MCF 10A (cell line): ENCODE measurements at regions not wholly inside any gene's neighbourhood (a gene's known extent, or its start where the extent isn't known, plus 50 kb on each side); places are given as distances from the start of the nearest gene placed in this dataset.

Experiments
- BruUV-seq: library from RNA; stranded (reverse); fragments of 400-500 nt; replicated peaks from 2 replicates; lab custom pipeline; 2021; lab: Mats Ljungman, UMichigan
- CTCF ChIA-PET: fragments of 300-600 bp; sonication (Branson Sonifier 250); formaldehyde crosslinking; extraction: SDS; loops from one replicate; lab custom pipeline; 2021; ENCODE audit warnings: antibody characterized with exemption, inconsistent platforms; lab: Yijun Ruan, JAX
- POLR2A ChIA-PET: fragments of 300-600, 350-650 bp; sonication (Branson Sonifier 250); formaldehyde crosslinking; extraction: SDS; loops from one replicate; lab custom pipeline; 2020; ENCODE audit warnings: antibody characterized with exemption, inconsistent platforms; lab: Yijun Ruan, JAX
- DNase-seq: peaks from one replicate; pipeline ENCODE4 v3.0.0-alpha.2; 2018; ENCODE audit not compliant: unreplicated experiment
- H3K27ac Mint-ChIP-seq: one replicate; pipeline ENCODE4 v1.8.0; 2022; ENCODE audit warnings: mild to moderate bottlenecking, low read depth, mixed read lengths; ENCODE audit not compliant: unreplicated experiment
- H3K27me3 Mint-ChIP-seq: one replicate; pipeline ENCODE4 v1.8.0; 2022; ENCODE audit warnings: mixed read lengths; ENCODE audit not compliant: insufficient read depth, unreplicated experiment
- H3K36me3 Mint-ChIP-seq: one replicate; pipeline ENCODE4 v1.8.0; 2022; ENCODE audit warnings: mild to moderate bottlenecking, moderate library complexity, mixed read lengths; ENCODE audit not compliant: insufficient read depth, unreplicated experiment
- H3K4me1 Mint-ChIP-seq: one replicate; pipeline ENCODE4 v1.8.0; 2022; ENCODE audit warnings: mixed read lengths; ENCODE audit not compliant: insufficient read depth, unreplicated experiment
- H3K4me3 Mint-ChIP-seq: one replicate; pipeline ENCODE4 v1.8.0; 2022; ENCODE audit warnings: mild to moderate bottlenecking, moderate library complexity, mixed read lengths; ENCODE audit not compliant: unreplicated experiment
- H3K9me3 Mint-ChIP-seq: one replicate; pipeline ENCODE4 v1.8.0; 2022; ENCODE audit warnings: mixed read lengths; ENCODE audit not compliant: unreplicated experiment
- intact Hi-C: fragments of 100-400 bp; cut with micrococcal nuclease; formaldehyde crosslinking; loops from 2 replicates; pipeline ENCODE4 v1.14.1; 2022
- TF ChIP-seq, protein P1 (sequence below): fragments of 200-600 bp; IDR thresholded peaks from one replicate; pipeline ENCODE4 v1.8.0; 2022; ENCODE audit warnings: antibody characterized with exemption, mild to moderate bottlenecking; ENCODE audit not compliant: unreplicated experiment

DNA sequence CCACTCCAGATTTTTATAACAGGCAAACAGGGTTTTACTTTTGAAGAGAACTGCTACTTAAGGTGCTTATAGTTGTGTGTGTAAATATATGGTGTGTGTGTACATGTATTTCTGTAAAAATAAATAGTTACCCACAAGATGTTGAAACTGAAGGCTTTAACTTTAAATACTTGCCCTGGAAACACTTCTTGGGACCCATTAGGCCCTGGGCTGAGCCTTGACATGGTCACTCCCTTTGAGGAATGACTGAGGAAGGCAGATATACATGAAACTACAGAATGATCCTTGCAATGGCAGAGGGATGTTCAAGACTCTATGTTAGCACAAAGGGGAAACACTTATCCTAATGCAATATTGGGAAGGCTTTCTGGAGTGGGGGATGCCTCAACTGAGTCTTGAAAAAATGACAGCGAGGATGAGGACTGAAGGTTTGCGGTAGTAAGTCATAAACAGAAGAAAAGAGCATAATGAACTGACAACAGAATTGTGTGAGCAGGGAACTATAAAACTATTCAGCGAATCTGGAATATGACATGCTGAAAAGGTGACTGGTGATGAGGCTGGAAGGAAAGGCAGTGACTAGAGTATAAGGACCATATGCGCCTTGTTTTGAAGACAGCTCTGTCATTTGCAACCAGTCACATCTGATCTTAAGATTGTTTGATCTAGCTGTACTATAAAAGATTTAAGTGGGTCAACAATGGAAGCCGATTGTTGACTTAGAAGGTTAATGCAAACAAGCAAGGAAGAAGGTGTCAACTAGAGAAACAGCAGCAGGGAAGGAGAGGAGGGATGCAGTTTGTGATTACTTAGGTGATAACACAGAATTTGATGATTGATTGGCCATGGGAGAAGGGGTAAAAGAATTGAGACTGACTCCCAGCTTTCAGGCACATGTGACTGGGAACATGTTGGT, 64.4 kb upstream of the COL21A1 start:
- no peak for DNase-seq
- TF ChIP-seq, protein P1, sequence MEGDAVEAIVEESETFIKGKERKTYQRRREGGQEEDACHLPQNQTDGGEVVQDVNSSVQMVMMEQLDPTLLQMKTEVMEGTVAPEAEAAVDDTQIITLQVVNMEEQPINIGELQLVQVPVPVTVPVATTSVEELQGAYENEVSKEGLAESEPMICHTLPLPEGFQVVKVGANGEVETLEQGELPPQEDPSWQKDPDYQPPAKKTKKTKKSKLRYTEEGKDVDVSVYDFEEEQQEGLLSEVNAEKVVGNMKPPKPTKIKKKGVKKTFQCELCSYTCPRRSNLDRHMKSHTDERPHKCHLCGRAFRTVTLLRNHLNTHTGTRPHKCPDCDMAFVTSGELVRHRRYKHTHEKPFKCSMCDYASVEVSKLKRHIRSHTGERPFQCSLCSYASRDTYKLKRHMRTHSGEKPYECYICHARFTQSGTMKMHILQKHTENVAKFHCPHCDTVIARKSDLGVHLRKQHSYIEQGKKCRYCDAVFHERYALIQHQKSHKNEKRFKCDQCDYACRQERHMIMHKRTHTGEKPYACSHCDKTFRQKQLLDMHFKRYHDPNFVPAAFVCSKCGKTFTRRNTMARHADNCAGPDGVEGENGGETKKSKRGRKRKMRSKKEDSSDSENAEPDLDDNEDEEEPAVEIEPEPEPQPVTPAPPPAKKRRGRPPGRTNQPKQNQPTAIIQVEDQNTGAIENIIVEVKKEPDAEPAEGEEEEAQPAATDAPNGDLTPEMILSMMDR, result no peak
- Mint-ChIP-seq H3K4me1 (no peaks in the 10 kb centered on the region), H3K4me3 (no peak overlapping the region), H3K9me3 (no peaks in the 10 kb centered on the region), H3K36me3 (no peaks in the 10 kb centered on the region), H3K27ac (no peak overlapping the region), H3K27me3 (no peaks in the 10 kb centered on the region)
- BruUV-seq, result no TSS peak
- ChIA-PET CTCF (interaction anchor here (0.7 to 1.0 kb wide), 2 partner anchors 21 to 595 kb away, joined by 3 to 4 read pairs; no protein-coding TSS in a partner anchor), POLR2A (no interaction called here)
- intact Hi-C loops, result no loop called here

DNA sequence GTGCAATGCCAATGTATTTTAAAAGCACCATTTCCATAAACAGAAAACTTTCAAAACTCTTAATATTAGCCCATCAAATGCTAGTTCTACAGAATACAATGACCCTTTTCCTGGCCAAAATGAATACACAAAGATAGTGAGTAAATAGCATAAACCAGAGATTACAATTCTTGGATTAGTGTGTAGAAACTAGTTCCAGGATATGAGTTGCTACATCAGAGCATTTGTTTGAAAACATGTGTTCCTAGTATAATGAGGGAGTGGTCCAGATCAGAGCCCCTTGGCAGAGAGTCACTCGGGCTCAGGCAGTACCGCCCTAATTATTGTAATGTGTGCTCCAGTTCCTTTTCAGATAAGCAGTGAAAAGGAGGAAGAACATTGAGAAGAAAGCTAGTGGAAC, 63.7 kb upstream of the COL21A1 start:
- Mint-ChIP-seq H3K9me3 (no peaks in the 10 kb centered on the region), H3K36me3 (no peaks in the 10 kb centered on the region), H3K27me3 (no peaks in the 10 kb centered on the region), H3K4me1 (no peaks in the 10 kb centered on the region), H3K4me3 (no peak overlapping the region), H3K27ac (no peak overlapping the region)
- intact Hi-C loops, result no loop called here
- POLR2A ChIA-PET, result no interaction called here
- CTCF ChIA-PET, result no interaction called here
- BruUV-seq, result no TSS peak
- DNase-seq, result no peak
- TF ChIP-seq, protein P1, result no peak

DNA sequence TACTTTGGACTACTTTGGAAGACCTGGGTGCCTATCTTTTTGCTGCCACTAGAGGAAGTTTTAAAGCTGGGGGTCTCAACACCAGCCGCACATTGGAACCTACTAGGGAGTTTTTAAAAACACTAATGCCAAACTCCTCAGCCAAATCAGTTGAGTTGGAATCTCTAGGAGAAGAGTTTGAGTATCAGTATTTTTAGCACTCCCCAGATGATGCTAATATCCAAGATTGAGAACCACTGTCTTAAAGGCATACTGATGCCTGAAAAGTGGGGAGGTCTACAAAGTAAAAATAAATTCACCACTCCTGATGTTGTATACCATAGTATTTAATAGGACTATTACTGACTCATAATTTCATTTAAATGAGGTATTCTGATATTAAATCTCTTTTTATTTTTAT, 62.9 kb upstream of the COL21A1 start:
- TF ChIP-seq, protein P1, result no peak
- H3K4me1 Mint-ChIP-seq, result no peaks in the 10 kb centered on the region
- ChIA-PET CTCF (interaction anchor here (0.7 to 1.8 kb wide), 2 partner anchors 18 to 21 kb away, joined by 3 to 5 read pairs; no protein-coding TSS in a partner anchor), POLR2A (no interaction called here)
- H3K36me3 Mint-ChIP-seq, result no peaks in the 10 kb centered on the region
- H3K9me3 Mint-ChIP-seq, result no peaks in the 10 kb centered on the region
- no peak for DNase-seq
- BruUV-seq, result no TSS peak
- no peaks in the 10 kb centered on the region for H3K27me3 Mint-ChIP-seq
- H3K27ac Mint-ChIP-seq, result no peak overlapping the region
- H3K4me3 Mint-ChIP-seq, result no peak overlapping the region
- intact Hi-C loops, result no loop called here

DNA sequence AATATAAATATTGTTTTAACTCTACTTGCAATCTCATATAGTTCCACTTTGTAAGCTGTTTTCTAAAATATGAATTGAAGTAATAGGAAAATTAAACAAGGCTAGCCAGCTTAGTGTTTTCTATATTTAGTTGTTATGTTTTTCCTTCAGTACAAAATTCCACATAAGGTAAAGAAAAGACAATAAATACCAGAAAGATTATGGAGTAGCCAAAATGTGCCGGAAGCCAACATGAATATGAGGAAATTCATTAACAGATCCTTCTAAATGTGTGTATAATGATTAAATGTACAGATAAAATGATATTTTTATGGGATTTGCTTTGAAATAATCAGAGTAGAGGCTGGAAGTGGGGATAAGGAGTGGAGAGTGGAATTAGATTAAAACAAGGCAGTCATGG, 52.5 kb upstream of the COL21A1 start:
- no peak overlapping the region for H3K4me3 Mint-ChIP-seq
- H3K27ac Mint-ChIP-seq, result no peak overlapping the region
- intact Hi-C loops, result loop anchor here (10.0 kb wide), 1 partner anchor 415 kb away; no protein-coding TSS in a partner anchor
- TF ChIP-seq, protein P1, result no peak
- no peak for DNase-seq
- H3K9me3 Mint-ChIP-seq, result peaks cover 7% of the 10 kb centered on the region
- CTCF ChIA-PET, result interaction anchor here (0.6 to 1.8 kb wide), 4 partner anchors 12 to 854 kb away, joined by 3 to 5 read pairs (median 4); no protein-coding TSS in a partner anchor
- H3K27me3 Mint-ChIP-seq, result no peaks in the 10 kb centered on the region
- H3K36me3 Mint-ChIP-seq, result no peaks in the 10 kb centered on the region
- H3K4me1 Mint-ChIP-seq, result peaks cover 10% of the 10 kb centered on the region
- no TSS peak for BruUV-seq
- POLR2A ChIA-PET, result no interaction called here
